DMS 273 (cell line): ENCODE measurements at regions not wholly inside any gene's neighbourhood (a gene's known extent, or its start where the extent isn't known, plus 50 kb on each side); places are given as distances from the start of the nearest gene placed in this dataset.

ENCODE experiments used
- DNase-seq: peaks from one replicate; lab custom pipeline; 2025; ENCODE audit not compliant: unreplicated experiment; lab: John Stamatoyannopoulos, UW

DNA sequence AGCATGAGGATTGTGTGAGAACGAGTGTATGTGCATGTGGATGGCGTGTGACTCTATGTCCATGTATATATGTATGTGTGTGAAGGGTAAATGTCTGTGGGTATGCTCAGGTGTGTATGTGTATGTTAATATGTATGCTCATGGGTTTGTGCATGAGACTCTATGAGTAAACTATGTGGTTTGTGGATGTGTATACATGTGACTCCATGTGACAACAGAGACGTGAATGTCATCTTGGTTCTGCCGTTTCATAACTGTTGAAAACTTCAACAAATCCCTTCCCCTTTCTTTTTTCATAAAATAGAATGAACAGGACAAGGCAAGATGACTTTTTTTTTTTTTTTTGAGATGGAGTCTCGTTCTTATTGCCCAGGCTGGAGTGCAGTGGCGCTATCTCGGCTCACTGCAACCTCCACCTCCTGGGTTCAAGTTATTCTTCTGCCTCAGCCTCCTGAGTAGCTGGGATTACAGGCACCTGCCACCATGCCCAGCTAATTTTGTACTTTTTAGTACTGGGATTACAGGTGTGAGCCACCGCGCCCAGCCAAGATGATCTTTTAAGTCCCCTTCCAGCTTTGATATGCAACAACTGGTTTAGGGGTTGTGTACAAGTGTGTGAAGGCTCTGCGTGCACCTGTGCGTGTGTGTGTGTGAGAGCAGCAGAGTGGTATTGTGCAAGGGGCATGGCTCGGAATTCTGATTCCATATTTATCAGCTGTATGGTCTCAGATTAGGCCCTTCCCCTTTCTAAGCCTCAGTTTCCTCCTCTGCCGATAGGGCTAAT, 106.3 kb downstream of the EBNA1BP2 start:
- DNase-seq = no peak

DNA sequence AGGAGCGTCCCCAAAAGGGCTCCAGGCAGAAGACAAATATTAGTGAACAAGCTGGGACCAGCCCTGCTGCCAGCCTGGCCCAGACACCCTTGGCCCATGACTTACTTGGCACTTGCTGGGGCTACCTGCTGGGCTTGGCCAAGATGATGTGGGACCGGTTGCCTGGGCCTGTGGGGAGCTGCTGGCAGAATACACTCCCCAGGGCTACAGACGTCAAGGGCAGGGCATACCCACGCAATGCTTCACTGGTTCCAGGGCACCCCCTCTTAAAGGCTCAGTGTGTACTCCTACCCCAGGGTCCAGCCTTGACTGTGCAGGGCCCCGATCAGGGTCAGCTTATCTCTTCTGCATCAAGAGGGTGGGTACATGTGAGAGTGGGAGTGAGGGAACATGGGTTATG, 106.5 kb upstream of the SLC2A1 start:
- DNase-seq = no peak

DNA sequence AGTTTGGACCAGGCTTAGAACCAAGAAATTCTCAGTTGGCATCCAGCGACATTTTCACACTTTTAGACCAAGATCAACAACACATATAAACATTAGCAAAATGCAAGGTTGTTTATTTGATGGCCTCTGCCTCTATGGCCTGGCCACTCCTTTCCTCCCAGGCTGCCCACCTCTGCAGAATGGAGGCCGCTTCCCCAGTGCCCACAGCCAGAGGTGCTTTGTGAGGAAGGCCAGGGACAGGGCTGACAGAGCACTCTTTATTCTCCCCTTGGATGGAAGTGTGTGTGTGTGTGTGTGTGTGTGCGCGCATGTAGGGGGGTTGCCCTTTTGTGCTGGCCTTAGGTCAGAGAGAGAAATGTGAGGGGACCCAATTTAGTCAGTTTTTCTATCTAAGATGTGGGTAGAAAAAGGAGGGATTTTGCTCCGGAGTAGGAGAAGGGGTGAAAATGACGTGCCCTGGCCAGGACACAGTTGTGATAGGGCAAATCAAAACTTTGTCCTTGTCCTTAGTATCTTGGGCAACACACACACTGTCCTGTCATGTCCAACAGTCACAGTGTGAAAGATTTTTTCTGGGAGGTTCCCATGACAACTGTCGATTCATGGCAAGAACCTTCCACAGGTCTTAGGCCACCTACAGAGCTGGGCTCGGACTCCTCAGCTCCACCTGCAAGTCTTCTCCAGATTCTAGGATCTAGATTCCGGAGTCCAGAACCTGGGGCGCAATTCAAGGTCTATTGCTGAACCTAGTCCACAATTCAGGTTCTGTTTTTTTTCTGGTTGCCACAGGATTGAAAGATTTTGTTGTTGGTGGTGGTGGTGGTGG, 104.9 kb upstream of the SLC2A1 start:
- DNase-seq = no peak

DNA sequence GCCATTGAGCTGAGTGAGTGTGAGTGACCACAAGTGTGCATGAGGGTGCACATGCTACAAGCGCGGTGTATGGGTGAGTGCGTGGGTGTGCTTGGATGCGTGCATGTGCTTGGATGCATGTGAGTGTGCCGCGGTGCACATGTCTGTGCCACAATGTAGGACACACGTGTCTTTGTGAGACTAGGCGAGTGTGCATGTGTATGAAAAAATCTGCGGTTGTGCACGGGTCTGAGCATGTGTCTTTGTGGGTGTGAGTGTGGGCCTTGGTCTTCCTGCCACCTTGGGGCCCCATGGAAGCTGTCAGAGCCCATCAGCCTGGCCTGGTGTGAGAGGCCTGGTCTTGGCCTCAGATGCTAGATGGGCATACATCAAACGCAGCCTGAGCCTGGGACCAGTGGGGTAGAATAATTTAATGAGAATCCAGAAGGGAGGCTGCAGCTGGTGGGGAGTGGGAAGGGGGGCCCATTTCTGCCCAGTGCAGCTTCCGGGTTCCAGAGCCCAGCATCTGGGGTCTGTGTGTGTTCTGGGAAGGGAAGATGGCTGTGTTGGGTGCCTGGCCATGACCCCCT, 103.9 kb upstream of the SLC2A1 start:
- peak; percentile 45 for DNase-seq

DNA sequence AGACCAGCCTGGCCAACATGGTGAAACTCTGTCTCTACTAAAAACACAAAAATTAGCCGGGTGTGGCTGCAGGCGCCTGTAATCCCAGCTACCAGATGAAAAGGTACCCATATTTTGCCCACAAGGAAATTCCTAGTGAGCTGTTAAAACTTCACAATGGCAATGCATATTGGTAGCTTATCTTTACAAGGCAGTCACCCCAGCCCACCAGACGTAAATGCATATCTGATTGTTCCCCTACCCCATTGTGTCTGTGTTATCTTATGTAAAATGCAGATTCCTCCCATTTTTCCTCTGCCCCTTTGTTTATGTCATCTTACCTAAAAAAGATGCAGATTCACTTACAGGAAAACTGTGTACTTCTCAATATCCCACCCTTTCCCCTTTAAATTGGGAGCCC, 103.1 kb upstream of the SLC2A1 start:
- DNase-seq = no peak

DNA sequence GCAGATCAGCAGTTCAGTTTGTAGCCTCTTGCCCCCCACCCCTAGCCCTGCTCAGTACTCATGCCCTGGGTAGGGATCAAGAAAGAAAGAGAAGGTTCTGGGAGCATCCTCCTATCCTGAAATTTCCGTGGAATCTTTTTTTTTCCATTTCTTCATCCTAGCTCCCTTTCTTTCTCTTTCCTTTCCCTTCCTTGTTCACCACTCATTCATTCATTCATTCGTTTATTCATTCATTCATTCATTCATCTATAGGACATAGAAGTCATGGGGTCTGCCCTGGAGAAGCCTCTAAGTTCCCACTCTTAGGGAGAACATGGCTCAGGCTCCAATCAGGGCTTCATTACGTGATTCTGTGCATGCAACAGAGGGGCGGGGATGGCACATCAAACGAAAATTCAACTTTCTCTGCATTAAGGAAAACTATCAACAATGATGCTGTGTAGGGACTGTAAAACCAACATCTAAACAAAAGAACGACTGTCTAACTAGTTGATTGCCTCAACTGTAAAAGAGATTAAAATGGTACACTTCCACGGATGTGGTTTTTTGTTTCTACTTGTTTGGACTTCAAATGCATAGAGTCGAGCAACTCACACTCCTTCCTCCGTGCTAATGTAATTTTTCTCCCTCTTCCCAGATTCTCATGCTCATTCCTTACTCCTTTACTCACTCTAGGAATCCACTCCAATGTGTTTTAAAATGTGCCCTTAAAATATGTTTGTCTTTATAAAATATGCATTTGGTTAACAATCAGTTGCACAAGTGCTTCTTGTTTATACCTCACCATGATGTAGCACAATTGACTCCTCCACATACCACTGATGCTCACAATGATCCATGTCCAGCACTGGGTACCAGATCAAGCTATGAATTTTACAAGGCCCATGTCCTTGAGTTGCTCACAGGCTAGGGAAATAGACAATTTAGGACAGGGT, 101.2 kb upstream of the SLC2A1 start:
- no peak for DNase-seq

DNA sequence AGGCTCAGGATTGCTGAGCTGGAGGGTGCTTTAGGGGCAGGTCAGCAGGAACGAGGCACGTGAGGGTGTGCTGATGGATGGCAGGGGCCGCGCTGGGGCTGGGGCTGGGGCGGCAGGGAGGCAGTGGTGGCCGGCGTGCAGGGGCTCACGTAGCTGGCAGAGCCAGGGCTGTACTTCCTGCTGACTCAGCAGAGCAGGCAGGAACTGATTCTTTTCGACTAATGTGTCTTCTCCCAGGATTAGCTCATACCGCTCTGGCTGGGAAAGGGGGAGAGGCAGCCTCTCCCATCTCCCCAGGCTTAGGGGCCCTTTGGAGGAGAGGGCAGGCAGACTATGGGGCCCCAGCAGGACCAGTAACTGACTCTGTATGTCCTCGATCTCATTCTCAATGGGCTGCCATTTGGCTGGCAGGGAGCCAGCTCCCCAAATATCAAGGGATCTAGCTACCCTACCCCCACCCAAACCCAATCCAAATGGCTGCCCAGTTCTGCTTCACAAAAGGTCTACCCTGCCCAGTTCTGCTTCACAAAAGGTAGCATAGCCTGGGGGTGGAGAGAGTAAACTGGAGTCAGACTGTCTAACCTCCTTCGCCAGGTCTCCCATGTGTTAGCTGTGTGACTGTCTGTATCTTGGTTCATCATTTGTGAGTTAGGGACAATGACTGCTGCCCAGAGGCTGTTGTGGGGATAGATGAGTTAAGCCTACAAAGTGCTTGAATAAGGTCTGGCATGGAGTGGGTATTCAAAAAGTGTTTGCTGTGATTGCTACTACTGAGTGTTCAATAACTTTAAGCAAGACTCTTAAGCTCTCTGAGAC, 100.1 kb upstream of the SLC2A1 start:
- DNase-seq = peak; percentile 43

DNA sequence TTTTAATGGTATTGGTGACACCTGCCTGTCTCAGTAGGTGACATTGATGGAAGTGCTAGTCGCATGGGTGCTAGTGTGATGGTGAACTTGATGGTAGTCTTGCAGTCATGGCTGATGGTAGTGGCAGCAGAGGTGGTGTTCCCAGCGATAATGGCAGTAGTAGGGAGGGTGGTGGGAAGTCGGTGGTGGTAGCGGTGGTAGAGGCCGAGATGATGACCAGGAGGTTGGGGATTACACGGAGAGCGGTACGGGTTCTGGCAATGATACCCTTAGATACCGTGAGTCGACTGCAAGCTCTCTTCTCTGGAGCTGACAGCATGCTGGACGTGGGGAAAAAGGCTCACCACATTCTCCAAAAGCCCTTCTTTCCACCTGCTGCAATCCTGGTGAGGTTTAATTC, 99.4 kb upstream of the SLC2A1 start:
- no peak for DNase-seq

DNA sequence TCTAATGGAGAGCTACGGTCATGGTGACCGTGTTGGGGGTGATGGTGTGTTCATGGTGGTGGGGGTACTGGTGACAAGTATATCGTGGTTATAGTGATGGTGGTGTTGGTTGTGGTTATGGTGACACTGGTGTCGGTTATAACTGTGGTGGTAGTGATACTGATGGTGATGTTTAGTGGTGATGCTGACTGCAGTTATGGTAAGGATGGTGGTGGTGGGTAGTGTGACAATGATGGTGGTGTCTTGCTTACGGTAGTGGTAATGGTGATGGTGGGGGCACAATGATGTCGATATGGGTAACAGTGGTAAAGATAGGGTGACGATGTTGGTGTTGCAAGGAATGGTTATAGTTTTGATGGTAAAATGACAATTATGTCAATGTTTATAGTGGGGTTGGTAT, 98.9 kb upstream of the SLC2A1 start:
- no peak for DNase-seq

DNA sequence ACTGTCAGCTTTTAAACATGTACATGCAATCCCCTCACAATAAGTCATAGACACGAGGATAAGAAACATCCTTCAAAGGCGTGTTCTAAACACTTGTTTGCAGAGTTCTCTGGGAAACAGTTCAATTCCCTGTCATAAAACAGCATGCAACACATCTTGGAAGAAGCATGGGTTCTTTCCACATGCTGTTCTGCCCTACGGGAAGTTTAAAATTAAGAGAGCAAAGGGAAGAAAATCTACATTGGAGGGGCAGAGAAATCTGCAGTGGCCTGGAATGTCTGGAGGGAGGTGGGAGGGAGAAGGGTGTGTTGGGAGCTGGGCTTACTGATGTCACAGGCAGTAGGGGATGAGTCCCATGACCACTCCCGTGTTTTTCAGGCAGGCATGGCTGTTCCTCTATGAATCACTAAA, 98.3 kb upstream of the SLC2A1 start:
- DNase-seq = no peak

DNA sequence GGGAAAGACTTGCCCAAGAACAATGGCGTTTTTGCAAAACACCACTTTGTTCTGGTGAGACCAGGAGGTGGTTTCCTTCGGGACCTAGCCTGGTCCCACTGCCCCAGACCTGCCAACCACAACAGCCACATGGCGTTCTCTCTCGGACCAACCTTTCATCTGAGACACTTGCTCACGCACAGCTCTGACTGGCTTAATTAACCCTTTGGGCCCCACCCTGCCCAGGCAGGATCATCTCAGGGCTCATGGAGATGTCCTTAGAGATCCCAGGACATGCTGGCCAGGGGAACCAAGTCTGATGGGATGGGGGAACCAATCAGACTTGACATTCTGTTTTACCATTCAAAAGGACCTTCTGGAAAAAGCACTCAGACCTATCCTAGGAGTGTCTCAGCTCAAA, 97.8 kb upstream of the SLC2A1 start:
- no peak for DNase-seq

DNA sequence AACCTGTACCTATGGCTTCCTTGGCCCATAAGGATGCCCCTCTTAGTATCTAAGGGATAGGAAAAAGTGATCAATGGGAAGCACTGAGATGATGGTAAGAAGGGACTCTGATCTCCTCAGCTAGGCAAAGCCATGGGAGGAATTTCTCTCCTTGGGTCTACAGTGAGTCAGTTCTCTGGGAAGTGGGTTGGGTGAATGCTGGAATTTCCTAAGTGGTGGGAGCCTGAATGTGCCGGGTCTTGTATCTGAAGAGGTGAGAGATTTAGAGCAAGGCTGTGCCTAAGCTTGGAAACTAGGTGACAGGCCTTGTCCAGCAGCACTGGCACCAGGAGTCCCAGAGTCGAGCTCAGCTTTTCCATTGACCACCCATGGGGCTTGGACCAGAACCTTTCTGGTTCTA, 96.3 kb upstream of the SLC2A1 start:
- DNase-seq = no peak

DNA sequence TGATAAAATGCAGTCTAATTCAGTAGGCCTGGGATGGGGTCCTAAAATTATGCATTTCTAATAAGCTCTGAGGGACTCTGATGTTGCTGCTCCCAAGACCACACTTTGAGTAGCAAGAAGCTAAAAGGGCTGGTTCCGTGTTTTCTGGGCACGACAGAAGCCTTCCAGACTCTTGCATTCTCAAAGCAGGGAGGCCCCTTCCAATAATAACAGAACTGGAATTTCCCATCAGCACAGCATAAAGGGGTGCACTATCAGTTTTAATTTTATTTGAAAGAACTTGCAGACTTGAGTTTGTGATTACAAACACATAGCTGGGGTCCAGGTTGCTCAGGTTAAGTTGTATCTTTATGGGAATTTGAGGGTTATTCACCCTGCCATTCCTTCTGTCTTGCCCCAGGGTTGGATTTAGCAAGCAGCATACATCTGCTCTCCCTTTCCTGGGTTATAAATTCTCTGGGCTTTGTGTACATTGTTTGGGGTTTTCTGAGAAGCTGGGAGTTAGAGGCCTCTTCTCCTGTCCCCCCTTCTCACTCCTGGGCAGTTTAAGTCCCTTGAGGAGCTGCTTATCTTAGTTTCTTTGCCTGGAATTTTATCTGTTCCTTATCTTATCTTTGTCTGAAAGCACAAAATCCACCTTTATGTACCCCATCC, 94.2 kb upstream of the SLC2A1 start:
- no peak for DNase-seq

DNA sequence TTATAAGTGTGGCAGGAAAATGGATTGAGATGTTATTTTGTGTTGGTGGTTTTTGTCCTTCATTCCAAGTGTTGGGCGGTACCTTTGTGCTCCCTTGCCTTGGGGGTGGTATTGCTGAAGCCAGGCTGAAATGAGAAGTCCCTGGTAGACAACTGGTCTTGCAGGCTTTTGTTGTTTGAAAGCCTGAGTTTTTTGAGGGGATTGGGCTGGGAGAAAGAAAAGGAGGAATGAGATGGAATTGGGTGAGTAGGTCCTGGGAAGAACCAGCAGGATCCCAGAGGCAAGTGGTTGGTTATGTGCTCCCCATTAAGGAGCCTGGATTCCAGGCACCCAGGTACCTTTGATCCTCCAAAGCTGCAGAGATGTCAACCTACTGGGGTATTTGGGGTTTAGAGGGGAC, 93.7 kb upstream of the SLC2A1 start:
- DNase-seq = no peak

DNA sequence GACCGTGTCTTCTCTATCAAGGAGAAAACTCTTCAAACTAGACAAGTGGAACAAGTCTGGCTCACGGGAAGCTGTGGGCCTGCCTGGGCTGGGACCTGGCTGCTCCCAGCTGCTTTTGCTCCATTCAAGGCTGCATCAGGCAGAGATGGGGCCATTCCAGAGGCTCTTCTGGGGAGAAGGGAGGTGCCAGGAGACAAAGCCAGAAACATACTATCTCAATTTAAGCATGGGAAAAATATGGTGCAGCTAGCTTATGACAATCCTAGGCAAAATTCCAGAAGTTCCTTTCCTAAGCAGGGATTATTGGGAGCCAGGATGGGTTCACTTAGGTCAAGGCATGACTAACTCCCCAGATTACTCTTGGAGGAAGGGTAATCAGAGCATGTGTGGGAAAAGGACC, 90.8 kb upstream of the SLC2A1 start:
- DNase-seq = no peak

DNA sequence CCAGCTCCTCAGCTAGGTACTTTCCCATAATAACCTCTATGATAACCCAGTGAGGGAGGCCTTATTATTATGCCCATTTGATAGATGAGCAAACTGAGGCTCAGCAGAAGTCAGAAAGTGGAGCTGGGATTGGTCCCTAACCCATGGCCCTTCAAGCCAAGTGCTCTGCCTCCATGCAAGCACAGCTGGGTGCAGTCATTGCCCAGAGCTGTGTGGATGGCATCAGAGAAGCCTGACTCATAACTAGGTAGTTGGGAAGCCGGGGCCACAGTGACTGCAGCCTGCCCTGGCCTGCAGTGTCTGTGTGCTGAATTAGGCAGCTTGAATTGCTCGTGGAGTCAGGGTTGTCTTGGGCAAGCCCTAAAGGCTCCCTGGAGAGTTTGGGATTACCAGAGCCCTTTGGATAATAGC, 89.9 kb upstream of the SLC2A1 start:
- DNase-seq = no peak

DNA sequence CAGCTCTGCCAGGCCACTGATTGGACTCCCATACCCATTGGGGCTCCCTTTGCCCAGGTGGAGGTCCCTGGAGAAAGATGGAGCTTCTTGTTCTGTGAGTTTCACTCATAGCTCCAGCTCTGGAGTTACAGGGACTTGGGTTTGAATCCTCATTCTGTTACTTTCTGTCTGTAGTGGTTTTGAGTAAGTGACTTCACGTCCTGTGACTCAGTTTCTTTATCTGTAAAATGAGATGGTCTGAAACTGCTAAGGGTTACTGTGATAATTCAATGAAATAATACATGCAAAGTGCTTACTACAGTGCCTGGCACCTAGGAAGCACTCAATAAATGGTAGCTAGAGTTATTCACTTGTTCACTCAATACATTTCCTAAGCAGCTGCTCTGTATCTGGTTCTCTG, 88.5 kb upstream of the SLC2A1 start:
- no peak for DNase-seq

DNA sequence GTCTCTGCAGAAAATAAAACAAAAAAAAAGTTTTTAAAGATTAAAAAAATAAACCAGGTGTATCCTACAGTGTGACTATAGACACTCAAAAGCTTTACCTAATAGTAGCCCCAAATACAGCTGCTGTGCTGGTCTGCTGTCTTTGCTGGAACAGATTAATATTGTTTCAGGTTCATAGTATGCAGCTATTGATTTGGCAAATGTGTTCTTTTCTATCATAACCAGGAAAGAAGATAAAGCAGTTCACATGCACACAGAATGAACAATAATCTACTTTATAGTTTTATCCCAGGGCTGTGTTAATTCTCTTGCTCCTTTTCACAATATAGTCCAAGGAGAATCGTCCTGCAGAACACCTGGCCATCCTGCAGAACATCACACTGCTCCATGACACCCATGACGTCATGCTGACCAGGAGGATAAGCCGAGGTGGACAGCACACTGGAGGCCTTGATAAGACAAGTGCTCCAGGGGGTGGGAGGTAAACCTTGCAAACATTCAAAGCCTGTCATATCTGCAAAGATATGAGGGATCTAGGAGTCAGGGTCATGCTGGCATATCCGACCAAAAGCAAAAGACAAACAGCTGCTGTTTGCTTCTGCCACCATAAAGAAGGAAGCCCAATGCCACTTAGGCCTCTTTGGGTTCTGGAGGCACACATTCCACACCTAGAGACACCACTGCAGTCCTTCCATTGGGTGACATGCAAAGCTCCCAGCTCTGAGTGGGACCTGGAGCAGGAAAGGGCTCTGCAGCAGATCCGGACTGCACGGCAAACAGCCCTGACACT, 86.1 kb upstream of the SLC2A1 start:
- no peak for DNase-seq

DNA sequence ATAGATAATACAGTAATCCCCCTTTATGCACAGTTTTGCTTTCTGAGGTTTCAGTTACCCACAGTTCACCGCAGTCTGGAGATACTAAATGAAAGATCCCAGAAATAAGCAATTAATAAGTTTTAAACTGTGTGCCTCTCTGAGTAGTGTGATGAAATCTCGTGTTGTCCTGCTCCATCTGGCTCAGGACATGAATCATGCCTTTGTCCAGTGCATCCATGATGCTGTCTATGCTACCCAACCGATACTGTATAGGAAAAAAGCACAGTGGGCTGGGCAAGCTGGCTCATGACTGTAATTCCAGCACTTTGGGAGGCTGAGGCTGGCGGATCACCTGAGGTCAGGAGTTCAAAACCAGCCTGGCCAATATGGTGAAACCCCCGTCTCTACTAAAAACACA, 85.0 kb upstream of the SLC2A1 start:
- no peak for DNase-seq
